ENCODE measurements at regions not wholly inside any gene's neighbourhood (a gene's known extent, or its start where the extent isn't known, plus 50 kb on each side); places are given as distances from the start of the nearest gene placed in this dataset.

- TF ChIP-seq, protein P1, sequence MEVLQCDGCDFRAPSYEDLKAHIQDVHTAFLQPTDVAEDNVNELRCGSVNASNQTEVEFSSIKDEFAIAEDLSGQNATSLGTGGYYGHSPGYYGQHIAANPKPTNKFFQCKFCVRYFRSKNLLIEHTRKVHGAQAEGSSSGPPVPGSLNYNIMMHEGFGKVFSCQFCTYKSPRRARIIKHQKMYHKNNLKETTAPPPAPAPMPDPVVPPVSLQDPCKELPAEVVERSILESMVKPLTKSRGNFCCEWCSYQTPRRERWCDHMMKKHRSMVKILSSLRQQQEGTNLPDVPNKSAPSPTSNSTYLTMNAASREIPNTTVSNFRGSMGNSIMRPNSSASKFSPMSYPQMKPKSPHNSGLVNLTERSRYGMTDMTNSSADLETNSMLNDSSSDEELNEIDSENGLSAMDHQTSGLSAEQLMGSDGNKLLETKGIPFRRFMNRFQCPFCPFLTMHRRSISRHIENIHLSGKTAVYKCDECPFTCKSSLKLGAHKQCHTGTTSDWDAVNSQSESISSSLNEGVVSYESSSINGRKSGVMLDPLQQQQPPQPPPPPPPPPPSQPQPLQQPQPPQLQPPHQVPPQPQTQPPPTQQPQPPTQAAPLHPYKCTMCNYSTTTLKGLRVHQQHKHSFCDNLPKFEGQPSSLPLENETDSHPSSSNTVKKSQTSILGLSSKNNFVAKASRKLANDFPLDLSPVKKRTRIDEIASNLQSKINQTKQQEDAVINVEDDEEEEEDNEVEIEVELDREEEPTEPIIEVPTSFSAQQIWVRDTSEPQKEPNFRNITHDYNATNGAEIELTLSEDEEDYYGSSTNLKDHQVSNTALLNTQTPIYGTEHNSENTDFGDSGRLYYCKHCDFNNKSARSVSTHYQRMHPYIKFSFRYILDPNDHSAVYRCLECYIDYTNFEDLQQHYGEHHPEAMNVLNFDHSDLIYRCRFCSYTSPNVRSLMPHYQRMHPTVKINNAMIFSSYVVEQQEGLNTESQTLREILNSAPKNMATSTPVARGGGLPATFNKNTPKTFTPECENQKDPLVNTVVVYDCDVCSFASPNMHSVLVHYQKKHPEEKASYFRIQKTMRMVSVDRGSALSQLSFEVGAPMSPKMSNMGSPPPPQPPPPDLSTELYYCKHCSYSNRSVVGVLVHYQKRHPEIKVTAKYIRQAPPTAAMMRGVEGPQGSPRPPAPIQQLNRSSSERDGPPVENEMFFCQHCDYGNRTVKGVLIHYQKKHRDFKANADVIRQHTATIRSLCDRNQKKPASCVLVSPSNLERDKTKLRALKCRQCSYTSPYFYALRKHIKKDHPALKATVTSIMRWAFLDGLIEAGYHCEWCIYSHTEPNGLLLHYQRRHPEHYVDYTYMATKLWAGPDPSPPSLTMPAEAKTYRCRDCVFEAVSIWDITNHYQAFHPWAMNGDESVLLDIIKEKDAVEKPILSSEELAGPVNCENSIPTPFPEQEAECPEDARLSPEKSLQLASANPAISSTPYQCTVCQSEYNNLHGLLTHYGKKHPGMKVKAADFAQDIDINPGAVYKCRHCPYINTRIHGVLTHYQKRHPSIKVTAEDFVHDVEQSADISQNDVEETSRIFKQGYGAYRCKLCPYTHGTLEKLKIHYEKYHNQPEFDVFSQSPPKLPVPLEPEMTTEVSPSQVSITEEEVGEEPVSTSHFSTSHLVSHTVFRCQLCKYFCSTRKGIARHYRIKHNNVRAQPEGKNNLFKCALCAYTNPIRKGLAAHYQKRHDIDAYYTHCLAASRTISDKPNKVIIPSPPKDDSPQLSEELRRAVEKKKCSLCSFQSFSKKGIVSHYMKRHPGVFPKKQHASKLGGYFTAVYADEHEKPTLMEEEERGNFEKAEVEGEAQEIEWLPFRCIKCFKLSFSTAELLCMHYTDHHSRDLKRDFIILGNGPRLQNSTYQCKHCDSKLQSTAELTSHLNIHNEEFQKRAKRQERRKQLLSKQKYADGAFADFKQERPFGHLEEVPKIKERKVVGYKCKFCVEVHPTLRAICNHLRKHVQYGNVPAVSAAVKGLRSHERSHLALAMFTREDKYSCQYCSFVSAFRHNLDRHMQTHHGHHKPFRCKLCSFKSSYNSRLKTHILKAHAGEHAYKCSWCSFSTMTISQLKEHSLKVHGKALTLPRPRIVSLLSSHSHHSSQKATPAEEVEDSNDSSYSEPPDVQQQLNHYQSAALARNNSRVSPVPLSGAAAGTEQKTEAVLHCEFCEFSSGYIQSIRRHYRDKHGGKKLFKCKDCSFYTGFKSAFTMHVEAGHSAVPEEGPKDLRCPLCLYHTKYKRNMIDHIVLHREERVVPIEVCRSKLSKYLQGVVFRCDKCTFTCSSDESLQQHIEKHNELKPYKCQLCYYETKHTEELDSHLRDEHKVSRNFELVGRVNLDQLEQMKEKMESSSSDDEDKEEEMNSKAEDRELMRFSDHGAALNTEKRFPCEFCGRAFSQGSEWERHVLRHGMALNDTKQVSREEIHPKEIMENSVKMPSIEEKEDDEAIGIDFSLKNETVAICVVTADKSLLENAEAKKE (CRISPR knock-in tag; IDR thresholded peaks at IDR 0.05) = no peak
- TF ChIP-seq NANOG (IDR thresholded peaks at IDR 0.05; ENCODE audit: borderline replicate concordance) = no peak
Observed at GRCh38 chr14:87131879-87132278, 861.1 kb downstream of the GALC start (continued).

- Histone ChIP-seq H3K4me2 (no peak overlapping the region), H3K4me1 (ENCODE audit: insufficient read depth) (no peaks in the 10 kb centered on the region; the same call in 1 of the 2 replicates), H3K4me3 (no peak overlapping the region), H3K27ac (ENCODE audit: low read depth) (no peak overlapping the region), H2AFZ (0 out of 2 replicates have a peak overlapping the region, but pooled peaks have one; percentile 35), H3K9me2 (ENCODE audit: insufficient read depth) (0 out of 2 replicates have a peak, but pooled peaks cover 4% of the 10 kb centered on the region), H3F3A (replicated peaks; ENCODE audit: low read depth) (no peaks in the 10 kb centered on the region), H3K27me3 (ENCODE audit: insufficient read depth) (no peaks in the 10 kb centered on the region), H4K20me1 (replicated peaks; ENCODE audit: insufficient read depth) (no peaks in the 10 kb centered on the region), H3K36me3 (ENCODE audit: insufficient read depth) (no peaks in the 10 kb centered on the region), H3K79me2 (replicated peaks; ENCODE audit: insufficient read depth) (no peaks in the 10 kb centered on the region)
- peaks cover 4% of the 10 kb centered on the region; the same call in 2 of the 3 replicates for H3K4me1 Mint-ChIP-seq
- DNase-seq (ENCODE audit: low spot score) (no peak), ATAC-seq (no peak)
- H3K27ac Mint-ChIP-seq = no peak overlapping the region
- H3K4me3 Mint-ChIP-seq = no peak overlapping the region
- H3K36me3 Mint-ChIP-seq (ENCODE audit: low read depth) = no peaks in the 10 kb centered on the region
- peaks cover 4% of the 10 kb centered on the region for H3K27me3 Mint-ChIP-seq (ENCODE audit: insufficient read depth, low read depth, poor library complexity)
- no peaks in the 10 kb centered on the region for H3K9me3 Mint-ChIP-seq
- no peak for TF ChIP-seq ZNF114 (CRISPR knock-in tag; IDR thresholded peaks at IDR 0.05)
- no peak for TF ChIP-seq JUNB (IDR thresholded peaks at IDR 0.05; ENCODE audit: unreplicated experiment)
- TF ChIP-seq EZH2phosphoT487 (IDR thresholded peaks at IDR 0.05; ENCODE audit: unreplicated experiment) = no peak
- TF ChIP-seq, protein P2, sequence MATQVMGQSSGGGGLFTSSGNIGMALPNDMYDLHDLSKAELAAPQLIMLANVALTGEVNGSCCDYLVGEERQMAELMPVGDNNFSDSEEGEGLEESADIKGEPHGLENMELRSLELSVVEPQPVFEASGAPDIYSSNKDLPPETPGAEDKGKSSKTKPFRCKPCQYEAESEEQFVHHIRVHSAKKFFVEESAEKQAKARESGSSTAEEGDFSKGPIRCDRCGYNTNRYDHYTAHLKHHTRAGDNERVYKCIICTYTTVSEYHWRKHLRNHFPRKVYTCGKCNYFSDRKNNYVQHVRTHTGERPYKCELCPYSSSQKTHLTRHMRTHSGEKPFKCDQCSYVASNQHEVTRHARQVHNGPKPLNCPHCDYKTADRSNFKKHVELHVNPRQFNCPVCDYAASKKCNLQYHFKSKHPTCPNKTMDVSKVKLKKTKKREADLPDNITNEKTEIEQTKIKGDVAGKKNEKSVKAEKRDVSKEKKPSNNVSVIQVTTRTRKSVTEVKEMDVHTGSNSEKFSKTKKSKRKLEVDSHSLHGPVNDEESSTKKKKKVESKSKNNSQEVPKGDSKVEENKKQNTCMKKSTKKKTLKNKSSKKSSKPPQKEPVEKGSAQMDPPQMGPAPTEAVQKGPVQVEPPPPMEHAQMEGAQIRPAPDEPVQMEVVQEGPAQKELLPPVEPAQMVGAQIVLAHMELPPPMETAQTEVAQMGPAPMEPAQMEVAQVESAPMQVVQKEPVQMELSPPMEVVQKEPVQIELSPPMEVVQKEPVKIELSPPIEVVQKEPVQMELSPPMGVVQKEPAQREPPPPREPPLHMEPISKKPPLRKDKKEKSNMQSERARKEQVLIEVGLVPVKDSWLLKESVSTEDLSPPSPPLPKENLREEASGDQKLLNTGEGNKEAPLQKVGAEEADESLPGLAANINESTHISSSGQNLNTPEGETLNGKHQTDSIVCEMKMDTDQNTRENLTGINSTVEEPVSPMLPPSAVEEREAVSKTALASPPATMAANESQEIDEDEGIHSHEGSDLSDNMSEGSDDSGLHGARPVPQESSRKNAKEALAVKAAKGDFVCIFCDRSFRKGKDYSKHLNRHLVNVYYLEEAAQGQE (IDR thresholded peaks at IDR 0.05; ENCODE audit: unreplicated experiment) = no peak
- TF ChIP-seq POLR2AphosphoS5 (IDR thresholded peaks at IDR 0.05; ENCODE audit: low read depth) = no peak
- no peak for TF ChIP-seq NANOG (IDR thresholded peaks at IDR 0.05; ENCODE audit: borderline replicate concordance)
- TF ChIP-seq CREB1 (CRISPR knock-in tag; IDR thresholded peaks at IDR 0.05; ENCODE audit: low read depth) = no peak
- TF ChIP-seq CTCF (conservative IDR thresholded peaks at IDR 0.05; ENCODE audit: low read depth in 2 of 2) = no peak
- no peak for TF ChIP-seq ZNF331 (CRISPR knock-in tag; IDR thresholded peaks at IDR 0.05; ENCODE audit: low read depth)
Observed at GRCh38 chr14:87122166-87122565, 870.8 kb downstream of the GALC start.

Measured in GM23338 (cell line).